Embryonic facial prominence (tissue), 1 donor: ENCODE measurements at regions not wholly inside any gene's neighbourhood (a gene's known extent, or its start where the extent isn't known, plus 50 kb on each side); places are given as distances from the start of the nearest gene placed in this dataset.

Source experiments
- DNase-seq: peaks from one replicate; pipeline ENCODE4 v3.0.0-alpha.2; 2016; ENCODE audit errors: extremely low spot score

DNA sequence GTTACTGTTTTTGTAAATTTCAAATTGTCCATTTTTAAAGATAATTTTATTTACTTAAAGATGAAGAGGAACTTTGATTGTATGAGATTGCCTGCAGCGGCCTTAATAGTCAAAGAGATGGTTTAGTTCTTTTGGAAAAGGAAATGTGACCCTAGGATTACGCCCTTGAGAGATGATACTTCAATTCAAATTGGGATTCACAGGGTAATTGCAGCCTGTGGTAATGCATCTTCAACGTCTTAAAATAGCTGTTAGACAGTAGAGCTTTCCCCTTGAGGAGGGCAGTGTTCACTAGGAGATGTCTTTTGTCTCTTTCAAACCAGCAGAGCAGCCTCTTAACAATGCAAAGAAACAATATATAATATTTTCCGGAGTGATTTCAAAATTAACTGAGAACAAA, 127.1 kb downstream of the TAF11L14 start:
- DNase-seq = no peak

DNA sequence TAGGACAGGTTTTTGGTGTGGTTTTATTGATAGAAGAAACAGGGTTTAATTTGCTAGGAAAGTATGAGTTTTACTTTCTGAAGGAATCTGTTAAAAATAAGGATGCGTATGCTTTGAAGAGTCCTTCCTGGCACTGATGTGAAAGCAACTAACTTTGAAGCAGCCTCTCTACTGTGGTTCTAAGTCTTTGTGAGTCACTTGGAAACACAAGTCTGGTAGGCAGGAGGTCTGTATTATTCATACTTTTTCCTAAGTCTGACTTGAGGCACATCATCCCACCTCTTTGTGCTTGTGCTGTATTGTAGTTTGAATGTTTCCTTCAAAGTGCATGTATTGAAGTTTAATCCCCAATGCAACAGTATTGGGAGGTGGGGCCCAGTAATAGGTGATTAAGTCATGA, 129.0 kb downstream of the TAF11L14 start:
- DNase-seq = no peak

DNA sequence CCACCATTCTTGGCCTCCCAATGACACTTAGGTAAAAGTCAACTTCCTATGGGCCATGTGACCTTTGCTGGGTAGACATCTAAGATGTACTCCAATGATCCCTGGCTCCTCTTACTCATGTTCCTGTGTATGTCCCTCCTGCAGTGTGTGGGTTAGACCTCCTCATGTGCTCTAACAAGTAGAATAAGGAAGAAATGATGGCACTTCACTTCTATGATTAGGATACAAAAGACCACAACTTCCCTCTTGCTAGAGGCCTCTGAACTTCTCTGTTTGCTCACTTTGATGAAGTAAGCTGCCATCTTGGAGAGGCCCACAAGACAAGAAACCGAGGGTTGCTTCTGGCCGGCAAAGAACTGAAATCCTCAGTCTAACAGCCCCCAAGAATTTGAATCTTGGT, 131.8 kb downstream of the TAF11L14 start:
- DNase-seq = no peak

DNA sequence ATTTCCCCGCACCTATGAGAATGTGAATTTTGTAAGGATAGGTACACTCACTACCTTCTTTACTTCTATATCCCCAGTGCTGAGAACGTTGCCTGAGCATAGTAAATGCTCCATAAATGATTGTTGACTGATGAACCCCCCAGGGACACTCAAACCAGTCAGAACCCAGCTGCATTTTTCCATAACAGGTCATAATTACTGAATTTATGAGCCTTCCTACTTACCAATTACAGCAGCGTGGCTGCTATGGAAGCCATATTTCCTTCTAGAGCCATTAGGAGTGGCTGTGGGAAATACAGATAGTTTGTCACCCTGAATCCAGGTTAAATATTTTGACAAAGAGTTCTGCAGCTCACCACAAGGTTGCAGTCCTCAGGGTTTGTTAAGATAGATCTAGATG, 135.0 kb downstream of the TAF11L14 start:
- no peak for DNase-seq

DNA sequence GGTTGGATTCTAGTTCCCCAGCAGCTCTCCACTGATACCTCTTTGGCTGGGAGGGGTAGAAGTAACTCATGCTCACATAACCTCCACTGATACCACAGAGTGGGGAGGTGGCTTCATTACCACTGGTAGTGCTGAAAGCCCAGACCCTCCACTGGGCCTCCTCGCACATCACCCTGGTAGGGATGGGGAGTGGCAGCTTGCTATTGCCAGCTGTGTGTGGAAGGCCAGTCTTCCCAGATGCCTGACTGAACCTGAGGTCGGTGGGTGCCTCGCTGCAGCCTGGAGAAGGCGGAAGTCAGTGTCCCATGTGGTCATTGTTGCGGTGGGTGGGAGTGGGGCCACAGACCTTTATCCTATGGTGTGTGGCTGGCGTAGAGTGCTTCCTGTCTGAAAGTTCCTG, 138.0 kb downstream of the TAF11L14 start:
- no peak for DNase-seq

DNA sequence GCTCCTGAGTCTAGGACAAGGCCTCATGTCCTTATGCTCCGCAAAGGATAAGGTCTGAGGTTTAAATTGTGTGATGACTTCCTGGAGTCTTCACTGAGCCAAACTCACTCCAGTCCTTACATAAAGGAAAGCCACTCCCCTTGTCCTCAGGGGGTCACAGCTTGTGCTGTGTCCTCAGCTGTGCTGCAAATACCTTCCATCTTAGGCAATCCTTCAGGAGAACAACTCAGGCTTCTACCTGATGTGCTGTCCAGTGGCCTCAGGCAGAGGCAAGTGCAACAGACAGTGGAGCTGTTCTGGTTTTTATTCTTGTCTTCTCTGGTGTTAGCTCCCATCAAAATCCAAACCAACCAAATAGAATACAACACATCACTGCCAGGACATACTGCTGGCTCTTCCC, 151.5 kb downstream of the TAF11L14 start:
- DNase-seq = no peak

DNA sequence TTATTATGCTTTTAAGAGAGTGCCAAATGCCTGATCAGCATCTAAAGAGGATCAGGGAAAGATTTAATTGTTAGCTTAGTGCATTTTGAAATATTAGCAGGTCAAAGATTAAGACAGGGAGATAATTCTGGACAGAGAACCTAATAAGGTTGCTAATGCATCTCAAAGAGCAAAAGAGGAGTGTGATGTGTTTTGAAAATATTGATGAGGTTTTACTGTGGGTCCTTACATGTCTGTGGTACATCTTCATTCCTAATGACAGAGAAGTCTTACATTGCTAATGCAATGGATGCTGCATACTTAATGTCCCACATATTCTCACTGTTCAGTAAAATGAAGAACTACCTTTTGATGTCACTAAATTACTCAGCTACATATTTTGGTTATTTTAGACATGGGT, 154.1 kb downstream of the TAF11L14 start:
- no peak for DNase-seq

DNA sequence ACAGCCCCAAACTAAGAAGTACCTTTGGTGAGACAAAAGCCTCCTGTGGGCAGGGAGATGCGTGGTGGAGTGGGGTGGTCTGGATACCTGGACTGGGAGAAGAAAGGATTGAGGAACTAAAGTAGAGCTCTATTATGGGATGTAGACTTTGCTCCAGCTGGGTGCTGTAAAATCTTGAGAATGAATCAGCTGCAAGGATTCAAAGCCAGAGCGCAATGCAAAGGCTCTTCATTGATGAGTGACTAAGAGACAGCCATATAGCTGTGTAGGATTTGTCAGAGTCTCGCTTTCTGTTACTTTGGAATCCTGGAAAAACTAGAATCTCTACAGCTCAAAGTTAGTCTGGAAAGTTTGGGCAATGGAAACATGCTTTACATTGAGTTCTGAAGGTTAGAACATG, 159.9 kb downstream of the TAF11L14 start:
- no peak for DNase-seq

DNA sequence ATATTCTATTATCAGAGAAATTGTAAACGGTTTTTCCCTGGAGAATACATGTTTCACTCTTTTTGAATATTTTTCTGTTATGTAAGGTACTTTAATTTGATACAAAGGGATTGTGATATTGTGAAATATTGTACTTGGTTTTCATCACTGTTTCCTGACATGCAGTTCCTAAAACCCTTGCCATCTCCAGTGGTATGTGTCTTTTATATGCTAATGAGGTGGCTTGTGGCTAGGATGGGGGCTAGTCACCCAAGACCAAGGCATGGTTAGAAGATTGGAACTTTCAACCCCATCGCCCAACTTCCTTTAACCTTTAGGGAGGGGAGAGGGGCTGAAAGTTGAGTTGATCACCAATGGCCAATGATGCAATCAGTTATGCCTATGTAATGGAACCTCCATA, 160.6 kb downstream of the TAF11L14 start:
- DNase-seq = no peak

DNA sequence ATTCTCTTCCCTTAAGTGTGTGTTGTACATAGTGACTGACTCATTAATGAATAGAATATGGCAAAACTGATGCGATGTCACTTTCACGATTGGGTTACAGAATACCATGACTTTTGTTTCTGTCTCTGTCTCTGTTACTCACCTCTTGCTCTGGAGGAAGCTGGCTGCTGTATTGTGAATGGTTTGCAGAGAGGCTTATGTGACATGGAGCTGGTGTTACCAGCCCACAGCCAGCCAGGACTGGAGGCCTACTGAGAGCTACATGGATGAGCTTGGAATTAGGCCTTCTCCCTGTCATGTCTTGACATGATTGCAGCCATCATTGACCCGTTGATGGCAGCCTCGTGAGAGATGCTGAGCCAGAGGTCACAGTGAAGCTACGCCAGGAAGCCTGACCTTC, 161.9 kb downstream of the TAF11L14 start:
- DNase-seq = no peak

DNA sequence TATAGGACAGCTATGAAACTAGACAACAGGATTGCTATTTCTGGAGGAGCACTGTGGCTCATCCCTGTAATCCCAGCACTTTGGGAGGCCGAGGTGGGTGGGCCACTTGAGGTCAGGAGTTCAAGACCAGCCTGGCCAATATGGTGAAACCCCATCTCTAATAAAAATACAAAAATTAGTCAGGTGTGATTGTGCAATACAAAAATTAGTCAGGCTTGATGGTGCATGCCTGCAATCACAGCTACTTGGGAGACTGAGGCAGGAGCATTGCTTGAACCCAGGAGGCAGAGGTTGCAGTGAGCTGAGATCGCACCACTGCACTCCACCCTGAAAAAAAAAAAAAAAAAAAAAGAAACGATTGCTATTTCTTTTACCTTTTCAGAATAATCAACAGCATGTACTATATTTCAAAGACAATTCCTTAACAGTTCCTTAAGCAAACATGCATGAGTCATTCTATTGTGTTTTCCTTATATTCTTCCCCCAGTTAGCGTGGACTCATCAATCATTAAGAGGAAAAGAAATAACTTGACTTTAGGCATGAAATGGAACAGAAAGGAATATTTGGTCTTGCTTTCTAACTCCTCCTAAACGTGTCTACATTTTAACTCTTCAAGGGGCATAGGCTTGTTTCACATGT, 162.6 kb downstream of the TAF11L14 start:
- DNase-seq = no peak

DNA sequence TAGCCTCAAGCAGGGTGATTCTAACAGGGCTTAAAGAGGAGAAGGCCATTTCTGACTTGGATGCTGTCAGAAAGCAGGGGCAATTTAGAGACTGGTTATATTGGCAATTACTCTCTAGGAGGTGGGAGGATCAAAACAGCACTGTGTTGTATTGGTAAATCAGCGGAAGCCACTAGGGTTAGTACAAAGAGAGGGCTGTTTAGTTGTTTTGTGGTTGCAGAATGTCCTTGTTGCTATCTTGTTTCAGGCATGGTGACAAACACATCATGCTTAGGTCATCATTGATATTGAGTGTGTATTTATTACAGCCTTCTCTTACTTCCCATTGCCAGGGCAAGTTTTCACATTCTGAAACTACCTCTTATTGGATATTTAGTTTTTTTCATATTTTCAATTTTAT, 165.3 kb downstream of the TAF11L14 start:
- DNase-seq = no peak

DNA sequence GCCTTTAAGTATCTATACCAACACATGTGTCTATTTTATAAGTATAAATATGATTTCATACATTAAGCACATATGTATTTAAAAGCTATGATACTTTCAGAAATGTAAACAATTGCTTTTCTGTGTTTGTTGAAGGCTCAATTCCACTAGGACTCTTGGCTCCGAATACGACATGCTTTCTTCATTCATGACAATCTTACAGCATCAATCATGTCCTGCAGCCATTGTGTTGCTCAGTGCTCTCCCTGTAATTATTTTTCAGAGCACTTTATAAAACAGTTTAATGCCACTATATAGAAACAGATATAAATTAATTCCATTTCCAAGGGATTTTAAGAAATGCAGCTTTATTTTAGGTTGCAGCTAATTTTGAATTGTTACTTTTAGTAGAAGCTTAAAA, 167.3 kb downstream of the TAF11L14 start:
- no peak for DNase-seq

DNA sequence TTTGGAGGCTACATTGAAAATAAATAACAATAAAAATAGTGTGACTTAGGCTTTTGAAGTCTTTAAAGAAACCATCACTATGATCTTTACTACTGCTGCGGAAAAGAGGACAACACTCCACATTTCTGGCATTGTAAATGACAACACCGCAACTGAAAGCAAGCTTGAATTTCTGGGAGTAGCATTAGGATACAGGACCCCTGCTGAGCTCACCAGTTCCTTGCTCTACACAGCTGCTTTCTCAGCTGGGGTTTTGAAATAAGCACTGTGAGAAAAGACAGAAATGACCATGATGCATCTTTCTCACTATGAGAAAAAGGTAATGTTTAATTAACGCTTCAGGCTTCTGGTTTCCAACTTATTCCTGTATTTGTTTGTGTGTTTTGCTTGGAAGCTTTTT, 168.0 kb downstream of the TAF11L14 start:
- no peak for DNase-seq

DNA sequence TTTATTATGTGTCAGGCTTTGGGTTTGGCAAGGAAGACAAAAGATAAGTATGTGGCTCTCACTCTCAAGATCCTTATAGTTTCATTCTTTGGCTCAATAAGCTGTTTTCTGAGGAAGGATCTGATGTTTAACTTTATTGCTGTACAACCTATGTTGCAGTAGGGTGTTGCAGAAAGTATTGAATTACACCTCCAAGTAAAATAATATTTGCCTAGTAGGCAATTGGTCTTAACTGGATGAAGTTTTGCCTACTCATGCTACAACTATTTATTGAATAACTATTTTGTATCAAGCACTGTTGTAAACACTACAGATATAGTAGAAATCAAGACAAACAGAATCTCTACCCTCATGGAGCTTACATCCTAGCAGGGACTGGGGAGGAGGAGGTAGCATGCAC, 169.7 kb downstream of the TAF11L14 start:
- no peak for DNase-seq

DNA sequence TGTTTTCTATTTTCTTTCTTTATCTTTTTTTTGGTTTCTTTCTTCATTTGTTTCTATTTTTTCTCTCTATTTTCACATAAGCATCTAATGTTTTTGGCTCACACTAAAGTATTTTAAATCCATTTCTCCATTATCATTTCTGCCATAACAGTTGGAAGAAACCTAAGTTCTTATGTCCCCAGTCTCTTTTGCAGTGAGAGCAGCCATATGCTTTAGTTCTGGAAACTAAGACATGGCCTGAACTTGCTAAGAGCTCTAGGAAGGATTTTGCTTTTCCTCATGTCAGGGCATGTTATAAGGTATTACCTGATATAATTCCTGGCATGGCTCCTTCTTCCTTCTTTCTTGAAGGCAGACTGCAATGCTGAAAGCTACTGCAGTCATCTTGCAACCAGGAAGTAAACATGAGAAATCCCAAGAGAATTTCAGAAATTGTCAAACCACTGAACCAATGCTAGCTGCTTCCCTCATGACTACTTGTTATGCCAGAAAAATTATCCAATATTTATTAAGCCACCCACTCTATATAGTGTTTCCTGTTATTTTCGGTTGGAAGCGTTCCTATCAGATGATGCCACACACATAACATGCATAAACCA, 171.1 kb downstream of the TAF11L14 start:
- no peak for DNase-seq

DNA sequence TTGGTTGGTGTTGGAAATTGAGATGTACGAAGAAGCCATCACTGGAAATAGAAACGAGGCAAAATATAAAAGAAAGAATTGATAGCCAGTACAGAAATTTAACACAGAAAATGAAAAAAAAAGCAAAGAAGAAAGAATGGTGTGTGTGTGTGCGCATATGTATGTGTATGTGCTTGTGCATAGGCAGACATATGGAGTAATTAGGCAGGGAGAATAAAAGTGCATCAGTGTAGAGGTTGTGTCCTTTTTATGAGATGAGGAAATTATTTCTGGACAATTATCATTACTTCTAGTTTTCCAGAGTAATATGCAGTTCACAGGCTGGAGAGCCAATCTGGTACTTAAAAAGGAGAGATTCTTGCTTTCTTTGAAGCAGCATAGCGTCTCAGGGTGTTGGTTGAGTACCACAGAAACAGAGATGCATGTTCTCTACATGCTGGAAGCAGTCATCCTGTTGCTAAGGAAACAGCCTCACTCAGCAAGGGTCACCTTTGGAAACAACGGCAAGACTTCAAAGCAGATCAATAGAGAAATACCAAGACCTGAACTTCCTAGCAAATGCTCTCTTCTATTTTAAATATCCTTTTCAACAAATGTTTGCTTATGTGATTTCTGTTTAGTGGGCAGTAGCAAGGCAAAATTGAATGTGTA, 172.7 kb downstream of the TAF11L14 start:
- no peak for DNase-seq

DNA sequence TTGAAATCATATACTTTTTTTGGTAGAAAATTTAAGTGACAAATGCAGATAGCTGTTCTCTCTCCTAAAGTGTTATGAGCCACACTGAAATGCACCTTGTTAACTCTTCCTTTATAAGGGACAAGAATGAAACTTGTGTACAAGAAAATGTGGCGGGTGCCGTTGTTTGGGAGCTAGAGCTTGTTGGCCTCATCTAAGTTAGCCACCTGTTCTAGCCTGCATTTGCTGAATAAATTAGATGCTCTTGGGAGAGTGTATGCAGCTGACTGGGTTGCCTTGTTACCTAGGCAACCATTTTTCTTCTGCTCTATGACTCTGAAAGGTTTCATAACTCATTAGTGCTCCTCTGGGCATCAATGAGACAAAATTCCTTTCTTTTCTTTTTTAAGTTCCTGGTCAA, 174.3 kb downstream of the TAF11L14 start:
- DNase-seq = no peak

DNA sequence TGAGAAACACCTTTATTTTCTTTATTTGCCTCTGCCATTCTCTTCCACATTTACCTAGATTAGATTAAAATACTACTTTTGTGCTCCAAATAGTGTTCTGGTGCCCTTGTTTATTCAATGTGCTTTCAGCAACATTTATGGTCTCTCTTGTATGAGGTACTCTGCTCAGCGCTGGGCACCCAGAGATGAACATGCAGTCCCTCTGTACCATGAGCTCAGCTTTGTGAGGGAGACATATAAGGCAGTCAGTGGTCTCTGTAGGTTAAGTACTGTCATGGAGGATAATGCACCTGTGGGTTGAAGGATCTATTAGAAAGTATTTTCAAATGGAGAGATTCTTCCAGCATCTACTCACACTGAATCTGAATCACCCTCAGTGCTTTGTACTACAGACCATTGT, 176.5 kb downstream of the TAF11L14 start:
- DNase-seq = no peak

DNA sequence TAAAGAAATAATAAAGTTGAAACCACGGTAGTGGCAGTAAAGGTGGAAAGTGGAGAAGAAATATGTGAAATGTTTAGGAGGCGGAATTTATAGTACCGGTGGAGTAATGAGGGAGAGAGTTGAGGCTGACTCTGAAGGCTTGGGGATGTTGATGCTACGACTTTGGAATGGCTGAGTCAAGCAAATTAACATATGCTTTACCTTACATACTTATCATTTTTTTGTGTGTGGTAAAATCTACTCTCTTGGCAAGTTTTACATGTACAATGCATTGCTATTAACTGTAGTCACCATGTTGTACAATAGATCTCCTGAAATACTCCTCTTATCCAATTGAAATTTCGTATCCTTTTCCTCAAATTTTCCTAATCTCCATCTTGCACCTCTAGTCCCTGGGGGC, 179.0 kb downstream of the TAF11L14 start:
- DNase-seq = no peak

DNA sequence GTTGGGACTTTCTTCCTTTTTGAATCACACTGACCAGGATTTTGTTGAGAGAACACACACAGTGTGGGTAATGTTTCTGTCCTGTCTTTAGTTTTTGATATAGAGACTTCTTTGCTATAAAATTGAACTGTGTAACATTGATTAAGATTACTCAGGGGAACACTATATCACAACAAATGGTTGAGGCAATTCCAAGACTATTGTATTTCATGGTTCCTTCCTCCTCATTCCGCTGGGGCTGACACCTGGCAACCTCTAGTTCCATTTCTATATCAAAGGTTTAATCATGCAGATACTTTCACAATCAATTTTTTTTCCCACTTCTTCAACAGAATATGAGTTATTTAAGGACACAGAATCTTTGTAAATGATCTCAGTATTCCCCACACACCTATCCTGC, 182.2 kb downstream of the TAF11L14 start:
- no peak for DNase-seq

DNA sequence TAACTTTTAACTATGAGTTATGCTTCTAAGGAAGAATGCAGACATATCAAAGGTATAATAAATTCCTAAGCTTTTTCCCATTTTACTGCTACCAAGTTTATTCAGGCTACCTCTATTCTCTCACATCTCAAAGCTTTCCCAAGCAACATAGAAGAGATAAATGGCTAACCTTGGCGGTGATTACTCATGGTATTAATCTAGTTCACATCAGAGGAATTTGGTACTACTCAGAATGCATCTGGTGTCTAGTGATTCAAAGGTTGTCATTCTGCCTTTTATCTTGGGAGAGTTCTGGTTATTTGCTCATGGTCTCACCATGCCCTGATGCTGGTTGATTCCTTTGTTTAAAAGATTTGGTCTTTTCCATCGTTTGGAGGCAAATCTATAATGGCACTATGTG, 182.7 kb downstream of the TAF11L14 start:
- no peak for DNase-seq

DNA sequence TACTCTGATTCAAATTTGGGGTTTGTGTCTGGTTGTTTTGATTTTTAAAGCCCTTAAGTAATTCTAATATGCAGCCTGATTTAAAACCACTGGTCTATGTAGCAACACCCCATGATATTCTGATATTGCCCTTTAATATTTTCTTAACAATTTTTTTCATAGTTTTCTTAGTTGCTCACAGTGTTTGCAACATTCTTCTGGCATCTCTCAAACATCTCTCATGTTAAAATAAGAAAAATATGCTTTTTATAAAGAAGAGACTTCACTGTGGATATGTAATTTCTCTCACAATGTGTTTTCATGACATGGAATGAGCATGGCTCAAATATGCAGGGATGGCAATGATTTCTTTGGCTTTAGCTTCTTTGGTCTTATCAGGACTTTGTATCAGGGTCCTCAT, 183.7 kb downstream of the TAF11L14 start:
- no peak for DNase-seq

DNA sequence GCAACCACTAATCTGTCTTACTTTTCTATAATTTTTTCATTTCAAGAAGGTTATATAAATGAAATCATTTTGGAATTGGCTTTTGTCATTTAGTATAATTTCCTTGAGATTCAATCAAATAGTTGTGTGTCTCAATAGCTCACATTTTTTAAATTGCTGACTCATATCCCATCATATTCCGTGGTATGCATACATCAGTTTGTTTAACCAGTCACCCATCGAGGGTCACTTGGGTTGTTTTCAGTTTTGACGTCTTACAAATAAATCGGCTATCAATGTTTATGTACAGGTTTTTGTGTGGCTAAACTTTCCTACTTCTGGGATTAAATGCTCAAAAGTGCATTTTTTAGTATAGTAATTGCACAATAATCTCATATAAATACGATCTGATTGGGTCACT, 185.5 kb downstream of the TAF11L14 start:
- no peak for DNase-seq
